HG03558 (cell line): ENCODE measurements at regions not wholly inside any gene's neighbourhood (a gene's known extent, or its start where the extent isn't known, plus 50 kb on each side); places are given as distances from the start of the nearest gene placed in this dataset.
"Not testable (repeated sequence)": the region's sequence is repeated elsewhere in the genome, so short reads cannot be mapped to it uniquely, and the experiment has no call there.

Experiments
- ATAC-seq: cut with Tn5 transposase; IDR thresholded peaks from one replicate; pipeline ENCODE4 v1.9.1; 2021; ENCODE audit warnings: moderate number of reproducible peaks; ENCODE audit not compliant: unreplicated experiment; ENCODE audit errors: extremely low read depth

GRCh38 chr6:6829872-6830685 is 241.6 kb downstream of the LY86 start:
- no peak for ATAC-seq

GRCh38 chr6:6830686-6831063 is 242.2 kb downstream of the LY86 start:
- not testable (repeated sequence) for ATAC-seq

- ATAC-seq = no peak
Measured at GRCh38 chr6:6832439-6832838, 243.9 kb downstream of the LY86 start.

- no peak for ATAC-seq
Measured at GRCh38 chr6:6834356-6835222, 246.1 kb downstream of the LY86 start.

- ATAC-seq = no peak
Measured at GRCh38 chr6:6835223-6835503, 246.6 kb downstream of the LY86 start.

GRCh38 chr6:6836609-6837406 is 248.3 kb downstream of the LY86 start:
- no peak for ATAC-seq

GRCh38 chr6:6837541-6838080 is 249.1 kb downstream of the LY86 start:
- no peak for ATAC-seq

- no peak for ATAC-seq
Measured at GRCh38 chr6:6840831-6841291, 252.3 kb downstream of the LY86 start.

- no peak for ATAC-seq
Measured at GRCh38 chr6:6841571-6841970, 253.1 kb downstream of the LY86 start.

- no peak for ATAC-seq
Measured at GRCh38 chr6:6842291-6842690, 253.8 kb downstream of the LY86 start.

GRCh38 chr6:6843057-6843627 is 254.6 kb downstream of the LY86 start:
- ATAC-seq = no peak

GRCh38 chr6:6843777-6844176 is 255.3 kb downstream of the LY86 start:
- ATAC-seq = no peak

GRCh38 chr6:6844530-6844929 is 256.0 kb downstream of the LY86 start:
- no peak for ATAC-seq

- no peak for ATAC-seq
Measured at GRCh38 chr6:6845603-6846002, 257.1 kb downstream of the LY86 start.

- ATAC-seq = no peak
Measured at GRCh38 chr6:6847591-6847990, 259.1 kb downstream of the LY86 start.

GRCh38 chr6:6851059-6851948 is 256.5 kb upstream of the RREB1 start:
- no peak for ATAC-seq

GRCh38 chr6:6851949-6852261 is 255.9 kb upstream of the RREB1 start:
- no peak for ATAC-seq

- peak; percentile 67 for ATAC-seq
Measured at GRCh38 chr6:6856538-6857523, 250.9 kb upstream of the RREB1 start.
